Upper lobe of right lung (tissue), 1 donor: ENCODE measurements at regions not wholly inside any gene's neighbourhood (a gene's known extent, or its start where the extent isn't known, plus 50 kb on each side); places are given as distances from the start of the nearest gene placed in this dataset.

Source experiments
- ATAC-seq: fragments of 200-7000 bp; cut with Tn5 transposase; one replicate; pipeline ENCODE4 v1.9.1; 2020; ENCODE audit warnings: mild to moderate bottlenecking, moderate library complexity
- DNase-seq: peaks from one replicate; pipeline ENCODE4 v3.0.0-alpha.2; 2020
- H3K27ac ChIP-seq: fragments of 200-600 bp; one replicate; pipeline ENCODE4 v1.8.0; 2022
- H3K27me3 ChIP-seq: fragments of 200-600 bp; one replicate; pipeline ENCODE4 v1.8.0; 2022; ENCODE audit warnings: mild to moderate bottlenecking
- H3K36me3 ChIP-seq: fragments of 200-600 bp; one replicate; pipeline ENCODE4 v1.8.0; 2022
- H3K4me1 ChIP-seq: fragments of 200-600 bp; one replicate; pipeline ENCODE4 v1.8.0; 2022
- H3K4me3 ChIP-seq: fragments of 200-600 bp; one replicate; pipeline ENCODE4 v1.8.0; 2022; ENCODE audit warnings: mild to moderate bottlenecking
- H3K9me3 ChIP-seq: fragments of 200-600 bp; one replicate; pipeline ENCODE4 v1.8.0; 2022
- intact Hi-C: fragments of 100-400 bp; cut with DNase I; formaldehyde crosslinking; loops from one replicate; pipeline ENCODE4 v1.11.0; 2022
- TF ChIP-seq, protein P1 (sequence below): fragments of 200-600 bp; IDR thresholded peaks from one replicate; pipeline ENCODE4 v1.8.0; 2022; ENCODE audit warnings: antibody characterized with exemption
- donor health status: DM: no; HTN: yes; CAD: no; lungs with severe emphysema.

DNA sequence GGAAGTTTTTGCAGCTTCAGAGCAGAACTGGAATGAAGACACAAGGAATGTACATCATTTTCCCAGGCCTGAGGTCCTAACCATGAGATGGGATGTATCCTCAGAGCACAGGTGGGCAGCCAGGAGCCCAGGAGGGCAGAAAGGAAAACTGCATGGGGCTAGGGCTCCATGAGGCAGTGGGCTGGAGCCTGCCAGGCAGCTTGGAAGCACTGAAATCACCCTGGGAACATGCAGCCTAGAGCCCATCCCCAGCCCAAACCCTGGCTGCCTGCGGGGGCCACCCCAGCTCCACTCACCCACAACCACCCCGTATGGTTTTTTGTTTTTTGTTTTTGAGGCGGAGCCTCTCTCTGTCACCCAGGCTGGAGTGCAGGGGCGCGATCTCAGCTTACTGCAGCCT, 86.2 kb upstream of the SIAH1 start:
- Histone ChIP-seq H3K27ac (no peak overlapping the region), H3K9me3 (no peaks in the 10 kb centered on the region), H3K4me3 (no peak overlapping the region), H3K36me3 (no peaks in the 10 kb centered on the region), H3K27me3 (no peaks in the 10 kb centered on the region), H3K4me1 (no peaks in the 10 kb centered on the region)
- no peak for DNase-seq
- intact Hi-C loops = no loop called here
- TF ChIP-seq, protein P1, sequence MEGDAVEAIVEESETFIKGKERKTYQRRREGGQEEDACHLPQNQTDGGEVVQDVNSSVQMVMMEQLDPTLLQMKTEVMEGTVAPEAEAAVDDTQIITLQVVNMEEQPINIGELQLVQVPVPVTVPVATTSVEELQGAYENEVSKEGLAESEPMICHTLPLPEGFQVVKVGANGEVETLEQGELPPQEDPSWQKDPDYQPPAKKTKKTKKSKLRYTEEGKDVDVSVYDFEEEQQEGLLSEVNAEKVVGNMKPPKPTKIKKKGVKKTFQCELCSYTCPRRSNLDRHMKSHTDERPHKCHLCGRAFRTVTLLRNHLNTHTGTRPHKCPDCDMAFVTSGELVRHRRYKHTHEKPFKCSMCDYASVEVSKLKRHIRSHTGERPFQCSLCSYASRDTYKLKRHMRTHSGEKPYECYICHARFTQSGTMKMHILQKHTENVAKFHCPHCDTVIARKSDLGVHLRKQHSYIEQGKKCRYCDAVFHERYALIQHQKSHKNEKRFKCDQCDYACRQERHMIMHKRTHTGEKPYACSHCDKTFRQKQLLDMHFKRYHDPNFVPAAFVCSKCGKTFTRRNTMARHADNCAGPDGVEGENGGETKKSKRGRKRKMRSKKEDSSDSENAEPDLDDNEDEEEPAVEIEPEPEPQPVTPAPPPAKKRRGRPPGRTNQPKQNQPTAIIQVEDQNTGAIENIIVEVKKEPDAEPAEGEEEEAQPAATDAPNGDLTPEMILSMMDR = no peak
- ATAC-seq = no peak

DNA sequence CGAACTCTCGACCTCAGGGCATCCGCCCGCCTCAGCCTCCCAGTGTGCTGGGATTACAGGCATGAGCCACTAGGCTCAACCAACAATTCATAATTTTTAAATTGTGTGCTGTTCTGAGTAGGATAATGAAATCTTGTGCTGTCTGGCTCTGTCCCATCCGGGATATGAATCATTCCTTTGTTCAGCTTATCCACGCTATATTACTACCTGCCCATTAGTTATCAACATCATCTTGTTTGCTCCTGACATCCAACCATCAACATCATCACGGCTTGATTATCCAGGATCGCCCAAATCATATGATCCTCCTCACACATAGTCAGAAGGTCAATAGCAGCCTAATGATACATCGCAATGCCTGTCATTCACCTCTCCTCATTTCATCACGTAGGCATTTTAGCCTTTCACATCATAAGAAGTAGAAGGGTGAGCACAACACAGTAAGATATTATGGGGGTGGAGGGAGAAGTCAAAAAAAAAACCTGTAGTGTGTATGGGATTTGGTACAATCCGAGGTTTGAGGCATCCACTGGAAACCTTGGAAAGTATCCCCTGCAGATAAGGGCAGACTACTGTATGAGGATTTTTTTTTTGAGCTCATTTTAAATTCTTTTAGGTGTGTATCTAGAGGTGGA, 77.0 kb upstream of the SIAH1 start:
- TF ChIP-seq, protein P1 = no peak
- H3K9me3 ChIP-seq = no peaks in the 10 kb centered on the region
- ATAC-seq (no peak), DNase-seq (no peak)
- no peak overlapping the region for H3K4me3 ChIP-seq
- no peak overlapping the region for H3K27ac ChIP-seq
- peaks cover 4% of the 10 kb centered on the region for H3K4me1 ChIP-seq
- no peaks in the 10 kb centered on the region for H3K27me3 ChIP-seq
- intact Hi-C loops = no loop called here
- H3K36me3 ChIP-seq = no peaks in the 10 kb centered on the region

DNA sequence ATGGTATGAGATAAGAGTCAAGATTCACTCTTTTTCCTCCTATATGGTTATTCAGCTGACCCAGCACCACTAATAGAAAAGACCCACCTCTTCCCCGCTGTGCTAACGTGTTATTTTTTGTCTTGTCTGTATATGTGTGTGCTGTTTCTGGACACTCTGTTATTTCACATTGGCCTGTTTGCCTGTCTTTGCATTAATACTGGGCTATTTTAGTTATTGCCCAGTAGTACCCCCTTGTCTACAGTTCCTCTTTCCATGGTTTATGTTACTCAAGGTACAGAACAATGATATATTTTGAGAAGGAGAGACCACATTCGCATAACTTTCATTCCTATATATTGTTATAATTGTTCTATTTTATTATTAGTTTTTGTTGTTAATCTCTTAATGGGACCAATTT, 74.0 kb upstream of the SIAH1 start:
- H3K27ac ChIP-seq = no peak overlapping the region
- no peaks in the 10 kb centered on the region for H3K9me3 ChIP-seq
- H3K27me3 ChIP-seq = no peaks in the 10 kb centered on the region
- peaks cover 4% of the 10 kb centered on the region for H3K4me1 ChIP-seq
- no peak overlapping the region for H3K4me3 ChIP-seq
- no peaks in the 10 kb centered on the region for H3K36me3 ChIP-seq
- TF ChIP-seq, protein P1 = no peak
- intact Hi-C loops = no loop called here
- ATAC-seq (no peak), DNase-seq (no peak)

DNA sequence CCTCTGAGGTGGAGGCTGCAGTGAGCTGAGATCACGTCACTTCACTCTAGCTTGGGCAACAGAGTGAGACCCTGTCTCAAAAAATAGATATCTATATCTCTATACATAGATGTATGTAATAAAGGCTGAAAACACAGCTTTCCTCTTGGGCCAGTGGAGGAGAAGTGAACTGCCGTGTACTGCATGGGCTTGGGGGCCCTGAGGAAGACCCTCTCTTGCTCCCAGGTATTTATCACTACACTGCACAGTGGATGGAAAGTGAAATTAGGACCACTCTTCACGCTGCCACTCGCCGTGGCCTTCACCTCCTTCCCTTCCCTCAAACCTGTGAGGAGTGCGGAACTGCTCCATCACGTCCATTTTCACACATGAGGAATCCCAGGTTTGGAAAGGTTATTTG, 68.8 kb upstream of the SIAH1 start:
- Histone ChIP-seq H3K9me3 (no peaks in the 10 kb centered on the region), H3K4me1 (peaks cover 4% of the 10 kb centered on the region), H3K27me3 (no peaks in the 10 kb centered on the region), H3K36me3 (no peaks in the 10 kb centered on the region), H3K4me3 (no peak overlapping the region), H3K27ac (no peak overlapping the region)
- TF ChIP-seq, protein P1 = no peak
- ATAC-seq (no peak), DNase-seq (no peak)
- intact Hi-C loops = no loop called here

DNA sequence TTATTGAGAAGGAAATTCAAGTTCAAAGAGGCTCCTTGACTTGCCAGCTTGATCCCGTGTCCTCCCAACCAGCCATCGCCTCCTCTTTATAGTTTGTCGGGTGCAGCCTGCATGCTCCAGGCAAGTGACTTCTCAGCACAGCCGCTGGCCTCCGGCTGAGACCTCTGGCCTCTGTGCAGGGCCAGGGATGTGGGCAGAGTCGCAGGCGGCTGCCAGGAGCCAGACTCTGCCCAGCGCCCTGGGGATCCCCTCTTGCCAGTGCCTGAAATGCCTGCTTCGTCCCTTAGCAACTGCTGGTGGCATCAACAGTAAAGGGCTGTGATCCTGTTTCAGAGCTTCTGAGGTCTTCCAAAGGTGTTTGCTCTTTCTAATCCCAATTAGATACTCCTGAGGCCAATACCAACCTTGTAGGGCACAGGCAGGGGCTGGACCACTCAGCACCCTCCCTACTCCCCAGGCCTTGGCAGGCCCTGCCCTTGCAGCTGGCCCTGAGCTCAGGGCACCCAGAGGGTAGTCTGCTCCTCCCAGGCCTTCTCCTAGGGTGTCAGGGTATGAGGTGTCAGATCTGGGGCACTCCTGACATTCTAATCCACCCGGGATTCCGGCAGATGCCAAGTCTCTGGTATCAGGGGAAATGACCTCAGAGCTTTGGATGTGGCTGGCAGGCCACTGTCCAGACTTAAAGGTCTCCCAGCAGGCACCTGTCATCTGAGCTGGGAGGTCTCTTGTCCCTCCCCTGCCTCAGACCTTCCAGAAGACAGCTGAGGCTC, 68.0 kb upstream of the SIAH1 start:
- no peak for DNase-seq
- intact Hi-C loops = no loop called here

More for the DNA sequence above, 68.0 kb upstream of the SIAH1 start:
- no peak for ATAC-seq
- TF ChIP-seq, protein P1 = no peak
- no peak overlapping the region for H3K27ac ChIP-seq
- no peaks in the 10 kb centered on the region for H3K27me3 ChIP-seq
- no peaks in the 10 kb centered on the region for H3K9me3 ChIP-seq
- peaks cover 4% of the 10 kb centered on the region for H3K4me1 ChIP-seq
- no peaks in the 10 kb centered on the region for H3K36me3 ChIP-seq
- H3K4me3 ChIP-seq = no peak overlapping the region
